ENCODE measurements at regions not wholly inside any gene's neighbourhood (a gene's known extent, or its start where the extent isn't known, plus 50 kb on each side); places are given as distances from the start of the nearest gene placed in this dataset.

DNA sequence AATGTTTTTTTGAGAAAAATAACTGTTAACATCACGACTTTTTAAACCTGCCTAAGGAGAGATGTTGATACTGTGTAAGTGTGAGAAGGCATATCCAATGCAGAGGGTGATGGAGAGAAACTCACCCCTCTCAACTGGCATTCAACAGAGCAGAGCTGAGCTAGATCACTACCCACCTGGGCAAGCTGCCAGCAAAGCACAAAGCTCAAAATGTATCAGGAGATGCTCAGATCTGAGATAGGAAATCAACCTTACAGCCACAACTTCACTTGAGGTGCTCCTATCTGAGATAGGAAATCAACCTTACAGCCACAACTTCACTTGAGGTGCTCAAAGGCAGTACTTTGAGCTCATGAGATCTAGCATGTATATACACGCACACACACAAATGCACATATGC lies 151.5 kb upstream of the PDE1C start:
- TF ChIP-seq CTCF (IDR thresholded peaks at IDR 0.05; ENCODE audit: borderline replicate concordance, extremely low read depth, low read length, poor library complexity, severe bottlenecking) (no peak), EZH2 (IDR thresholded peaks at IDR 0.05; ENCODE audit: borderline replicate concordance, low read depth, low read length, severe bottlenecking) (no peak)

Measured in DND-41 (cell line).